ENCODE measurements at regions not wholly inside any gene's neighbourhood (a gene's known extent, or its start where the extent isn't known, plus 50 kb on each side); places are given as distances from the start of the nearest gene placed in this dataset.
"Not testable (repeated sequence)": the region's sequence is repeated elsewhere in the genome, so short reads cannot be mapped to it uniquely, and the experiment has no call there.

DNA sequence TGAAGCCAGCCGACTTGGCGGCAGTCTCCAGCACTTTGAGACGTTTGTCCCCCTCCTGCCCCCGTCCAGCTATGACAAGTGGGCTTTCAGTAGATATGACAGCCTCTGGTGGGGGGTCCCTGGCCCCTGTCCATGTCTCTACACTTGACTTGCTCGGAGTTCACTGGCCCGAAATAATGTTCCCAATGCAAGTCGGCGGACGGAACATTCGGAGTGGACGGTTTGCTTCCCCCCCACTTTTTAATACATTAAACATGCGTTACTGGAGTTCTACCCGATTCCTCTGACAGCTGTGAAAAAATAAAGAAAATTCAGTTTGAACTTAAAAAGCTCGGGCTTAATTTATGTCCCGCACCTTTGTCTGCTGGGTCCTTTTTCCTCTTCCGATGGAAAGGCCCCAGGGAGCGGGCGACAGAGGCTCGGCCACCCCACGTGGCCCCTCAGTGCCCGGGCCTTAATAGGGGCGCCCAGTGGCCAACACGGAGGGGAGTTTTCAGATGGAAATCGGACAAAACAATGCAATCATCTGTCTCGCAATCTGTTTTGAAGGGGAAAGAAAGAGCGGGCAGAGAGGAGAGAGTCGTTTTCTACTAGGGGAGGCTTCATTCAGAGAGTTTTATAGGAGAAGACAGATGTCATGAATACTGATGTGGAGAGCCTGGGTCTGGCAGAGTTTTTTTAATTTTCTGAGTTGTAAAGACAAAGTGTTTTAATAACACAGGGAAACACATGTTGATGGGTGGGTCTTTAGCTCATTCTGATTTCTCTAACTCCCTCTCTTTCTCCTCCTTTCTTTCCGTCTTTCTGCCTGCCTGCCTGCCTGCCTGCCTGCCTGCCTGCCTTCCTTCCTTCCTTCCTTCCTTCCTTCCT, 50.2 kb downstream of the SMIM38 start:
- DNase-seq = no peak

DNA sequence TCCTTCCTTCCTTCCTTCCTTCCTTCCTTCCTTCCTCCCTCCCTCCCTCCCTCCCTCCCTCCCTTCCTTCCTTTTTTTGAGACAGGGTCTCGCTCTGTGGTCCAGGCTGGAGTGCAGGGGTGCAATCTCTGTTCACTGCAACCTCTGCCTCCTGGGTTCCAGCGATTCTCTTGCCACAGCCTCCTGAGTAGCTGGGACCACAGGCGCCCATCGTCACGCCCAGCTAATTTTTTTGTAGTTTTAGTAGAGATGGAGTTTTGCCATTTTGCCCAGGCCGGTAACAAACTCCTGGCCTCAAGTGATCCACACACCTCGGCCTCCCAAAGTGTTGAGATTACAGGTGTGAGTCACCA, 50.9 kb downstream of the SMIM38 start:
- DNase-seq = not testable (repeated sequence)

DNA sequence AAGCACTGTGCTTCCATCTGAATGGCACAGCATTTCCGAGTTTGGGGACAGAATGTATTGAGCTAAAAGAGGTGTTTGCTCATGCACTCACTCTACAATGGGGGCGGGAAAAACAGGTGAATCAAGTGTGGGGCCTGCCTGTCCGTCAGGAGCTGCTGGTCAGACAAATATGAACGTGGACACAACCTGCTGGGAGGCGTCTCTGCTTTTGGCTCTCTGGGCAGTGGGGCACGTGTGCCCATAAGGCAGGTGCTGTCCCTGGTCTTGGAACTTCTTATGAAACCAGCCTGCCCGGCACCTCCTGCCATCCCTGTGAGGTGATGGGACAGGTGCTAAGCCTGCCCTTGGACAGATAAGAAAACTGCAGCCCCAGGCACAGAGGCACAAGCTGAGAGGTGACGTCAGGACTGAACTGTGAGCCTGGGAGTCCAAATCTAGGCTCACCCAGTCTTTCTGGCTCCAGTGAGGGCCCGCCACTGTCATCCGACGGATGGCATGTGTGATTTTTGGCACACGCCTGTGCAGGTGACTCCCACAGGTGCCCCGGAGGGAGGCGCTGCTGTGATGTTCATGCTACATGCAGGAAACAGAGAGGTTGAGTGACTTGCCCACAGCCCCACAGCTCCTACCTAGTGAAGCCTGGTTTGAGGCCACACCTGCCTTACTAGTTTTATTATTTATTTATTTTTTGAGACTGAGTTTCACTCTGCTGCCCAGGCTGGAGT, 51.6 kb downstream of the SMIM38 start:
- DNase-seq = no peak

DNA sequence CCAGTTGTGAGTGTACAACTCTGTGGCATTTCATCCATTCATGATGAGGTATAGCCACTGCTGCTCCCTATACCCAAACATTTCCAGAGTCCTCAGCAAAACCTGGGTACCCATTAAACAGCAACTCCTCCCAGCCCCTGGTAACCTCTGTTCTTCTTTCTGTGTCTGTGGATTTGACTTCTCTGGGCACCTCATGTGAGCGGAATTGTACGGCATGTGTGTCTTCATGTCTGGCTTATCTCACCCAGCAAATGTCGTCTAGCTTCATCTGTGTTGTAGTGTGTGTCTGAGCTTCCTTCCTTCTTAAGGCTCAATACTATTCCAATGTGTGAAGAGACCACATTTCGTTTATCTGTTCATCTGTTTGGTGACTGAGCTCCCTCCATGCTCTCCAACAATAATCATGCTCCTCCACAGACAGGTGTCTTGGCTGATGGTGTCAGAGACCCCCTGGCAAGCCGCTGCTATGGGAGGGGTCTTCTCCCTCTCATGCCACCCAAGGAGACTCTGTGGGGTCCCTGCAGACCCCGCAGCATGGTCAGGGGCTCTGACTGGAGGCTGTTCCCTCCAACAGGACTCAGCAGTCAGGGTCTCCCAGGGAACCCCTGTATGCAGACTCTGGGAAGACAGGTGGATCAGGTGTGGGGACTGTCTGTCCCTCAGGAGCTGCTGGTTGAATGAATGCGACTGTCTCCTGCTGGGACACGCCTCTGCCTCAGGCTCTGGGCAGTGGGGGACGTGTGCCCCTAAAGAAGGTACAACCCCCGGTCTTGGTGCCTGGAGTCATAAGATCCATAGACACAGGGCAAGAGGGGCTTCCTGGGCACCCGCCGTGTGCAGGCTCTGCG, 52.7 kb downstream of the SMIM38 start:
- DNase-seq = no peak

DNA sequence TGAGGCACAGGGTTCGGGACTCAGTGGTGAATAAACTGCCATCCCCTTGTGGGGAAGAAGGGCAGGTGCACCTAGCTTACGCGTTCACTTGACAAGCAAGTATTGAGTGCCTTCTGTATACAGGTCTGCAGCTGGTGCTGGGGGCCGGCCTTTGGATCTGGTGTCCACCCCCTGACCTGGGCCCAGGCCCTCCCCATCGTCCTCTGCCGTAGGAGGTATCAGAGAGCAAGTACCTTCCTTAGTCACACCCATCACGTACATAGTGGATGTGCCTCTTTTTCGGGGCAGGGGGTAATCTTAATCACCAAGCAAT, 53.3 kb downstream of the SMIM38 start:
- DNase-seq = no peak

DNA sequence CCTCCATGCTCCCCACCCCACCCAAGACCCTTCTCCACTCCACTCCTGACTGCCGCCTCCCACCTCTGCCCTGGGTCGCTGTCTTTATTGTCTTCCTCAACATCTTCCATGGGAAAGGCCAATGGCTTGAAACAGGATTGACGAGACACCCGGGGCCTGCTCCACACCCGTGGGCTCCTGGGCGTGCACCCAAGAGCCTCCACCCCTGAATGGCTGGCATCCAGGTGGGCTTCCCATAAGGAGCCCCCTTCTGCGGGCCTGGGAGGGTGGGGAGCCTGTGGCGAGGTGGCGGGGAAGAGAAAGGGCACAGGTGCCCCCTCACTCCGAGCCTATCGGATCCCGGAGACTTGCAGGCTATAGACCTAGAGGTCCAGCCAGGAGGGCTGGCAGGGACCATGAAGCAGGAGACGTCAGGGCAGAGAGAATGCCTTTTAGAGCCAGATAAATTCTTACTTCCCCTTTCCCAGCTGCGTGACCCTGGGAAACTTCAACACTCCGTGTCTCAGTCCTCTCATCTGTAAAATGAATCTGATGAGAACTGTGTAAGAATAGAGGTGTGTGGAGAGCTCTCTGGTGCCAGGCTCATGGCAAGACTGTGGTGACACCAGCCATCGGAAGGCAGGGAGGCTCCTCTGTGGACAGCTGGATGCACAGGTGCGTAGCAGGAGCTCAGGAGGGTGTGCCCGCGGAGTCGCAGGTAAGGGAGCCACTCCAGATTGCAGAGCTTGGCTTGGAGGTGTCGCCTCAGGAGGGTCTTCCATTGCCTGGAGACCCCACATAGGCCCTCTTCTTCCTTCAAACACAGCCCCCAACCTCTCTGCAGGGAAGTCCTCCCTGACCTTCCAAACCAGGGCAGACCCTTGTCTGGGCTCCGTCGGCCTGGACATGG, 53.9 kb downstream of the SMIM38 start:
- no peak for DNase-seq

DNA sequence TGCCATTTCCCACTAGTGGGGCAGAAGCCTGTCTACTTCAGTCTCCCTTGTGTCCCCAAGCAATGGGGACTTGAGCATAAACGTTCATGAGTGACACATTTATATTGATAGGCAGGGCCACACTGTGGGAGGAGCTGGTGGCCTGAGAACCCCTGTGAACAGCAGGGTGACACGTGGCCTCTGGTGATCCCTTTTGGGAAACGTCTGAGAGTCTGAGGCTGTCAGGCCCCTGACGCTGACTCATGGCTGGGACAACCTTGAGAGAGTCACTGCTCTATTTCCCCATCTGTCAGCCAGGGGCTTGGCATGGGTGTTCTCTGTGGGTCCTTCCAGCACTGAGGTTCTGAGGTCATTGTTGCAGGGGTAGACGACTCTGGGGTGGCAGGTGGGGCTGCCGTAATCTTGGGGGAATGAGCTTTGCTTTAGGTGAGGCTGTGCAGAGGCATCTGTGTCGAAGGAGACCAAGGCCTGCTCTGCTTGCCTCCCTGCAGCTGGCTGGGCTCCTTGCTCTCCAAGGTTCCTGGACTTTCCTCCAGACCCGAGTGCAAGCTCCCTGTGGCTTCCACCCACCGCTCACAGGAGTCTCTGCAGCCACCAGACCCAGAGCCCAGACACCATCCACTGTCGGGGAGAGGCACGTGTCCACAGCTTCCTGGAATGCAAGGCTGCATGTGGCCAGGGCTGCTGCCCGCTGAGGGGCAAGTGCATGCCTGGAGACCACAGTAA, 54.7 kb downstream of the SMIM38 start:
- no peak for DNase-seq

DNA sequence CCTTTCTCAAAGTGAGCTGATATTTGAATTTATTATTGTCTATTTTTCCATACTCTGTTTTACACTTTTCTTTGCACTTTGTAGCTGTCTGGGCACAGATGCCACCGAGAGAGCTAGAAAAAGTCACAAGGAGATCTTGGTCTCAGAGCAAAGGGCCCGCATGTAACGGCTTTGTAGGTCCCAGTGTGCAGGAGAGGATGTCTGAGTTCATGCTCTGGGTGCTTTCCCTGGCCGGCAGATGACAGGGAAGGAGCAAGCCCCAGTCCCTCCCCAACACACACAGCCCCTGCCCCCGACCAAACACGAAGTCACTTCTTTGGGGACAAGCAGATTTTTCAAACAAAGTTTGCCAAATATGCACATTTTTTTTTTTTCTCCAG, 55.8 kb downstream of the SMIM38 start:
- no peak for DNase-seq

DNA sequence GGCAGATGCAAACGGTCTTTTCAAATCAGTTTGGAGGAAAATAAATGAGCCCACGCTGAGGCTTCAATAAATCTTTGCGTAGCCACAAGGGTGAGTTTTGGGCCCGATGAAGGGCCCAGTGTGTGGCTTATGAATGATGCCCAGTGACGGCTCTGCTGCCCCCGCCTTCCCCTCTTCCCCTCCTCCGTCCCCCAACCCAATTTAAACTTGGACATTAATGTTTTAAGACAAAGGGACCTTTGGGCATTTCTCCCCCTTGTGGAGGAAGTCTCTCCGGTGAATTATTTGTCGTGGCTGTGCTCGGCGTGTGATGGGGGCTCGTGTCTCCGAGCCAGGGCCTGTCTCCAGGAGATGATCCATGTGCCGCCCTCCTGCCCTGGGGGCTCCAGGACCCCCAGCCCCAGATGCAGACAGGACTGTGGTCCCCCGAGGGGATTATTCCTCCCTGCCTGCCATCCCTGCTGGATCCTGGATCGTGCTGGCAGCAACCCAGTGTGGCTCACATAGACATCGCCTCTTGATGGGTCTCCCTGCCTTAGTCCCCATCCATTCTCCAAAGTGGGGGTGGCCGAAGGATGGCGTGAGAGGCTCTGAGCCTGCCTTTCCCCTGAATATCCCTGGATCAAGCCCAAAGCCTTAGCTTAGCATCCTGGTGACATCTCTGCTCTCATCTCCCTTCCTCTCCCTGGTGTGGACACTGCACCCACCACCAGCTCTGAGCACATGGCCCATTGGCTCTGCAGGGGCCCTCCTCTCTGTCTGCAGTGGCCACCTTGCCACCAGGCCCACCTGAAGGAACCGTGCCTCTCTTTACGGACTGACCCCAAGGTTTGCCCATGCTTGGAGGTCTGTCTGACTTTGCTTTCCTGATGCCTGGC, 56.4 kb downstream of the SMIM38 start:
- no peak for DNase-seq

DNA sequence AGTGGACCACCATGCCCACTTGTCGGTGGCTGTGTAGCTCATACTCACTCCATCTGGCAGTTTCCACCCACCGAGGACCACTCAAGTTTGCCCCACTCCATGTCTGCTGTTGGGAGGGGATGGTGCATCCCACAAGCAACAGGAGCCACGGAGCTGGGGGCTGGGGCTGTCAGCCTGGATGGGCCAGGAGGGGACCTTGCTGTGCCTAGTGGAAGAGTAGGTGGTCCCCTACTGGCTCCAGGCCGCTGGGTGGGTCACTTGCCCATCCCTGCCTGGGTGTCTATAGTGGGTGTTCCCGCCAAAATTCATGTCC, 57.0 kb downstream of the SMIM38 start:
- DNase-seq = no peak

DNA sequence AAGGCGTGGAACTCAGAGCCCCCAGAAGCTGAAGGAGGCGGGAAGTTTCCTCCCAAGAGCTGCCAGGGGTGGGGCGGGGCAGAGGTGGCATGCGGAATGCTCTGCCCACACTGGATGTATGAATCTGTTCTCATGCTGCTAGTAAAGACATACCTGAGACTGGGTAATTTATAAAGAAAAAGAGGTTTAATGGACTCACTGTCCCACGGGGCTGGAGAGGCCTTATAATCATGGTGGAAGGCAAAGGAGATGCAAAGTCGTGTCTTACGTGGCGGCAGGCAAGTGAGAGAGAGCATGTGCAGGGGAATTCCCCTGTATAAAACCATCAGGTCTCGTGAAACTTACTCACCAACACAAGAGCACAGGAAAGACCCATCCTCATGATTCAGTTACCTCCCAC, 57.6 kb downstream of the SMIM38 start:
- DNase-seq = no peak

DNA sequence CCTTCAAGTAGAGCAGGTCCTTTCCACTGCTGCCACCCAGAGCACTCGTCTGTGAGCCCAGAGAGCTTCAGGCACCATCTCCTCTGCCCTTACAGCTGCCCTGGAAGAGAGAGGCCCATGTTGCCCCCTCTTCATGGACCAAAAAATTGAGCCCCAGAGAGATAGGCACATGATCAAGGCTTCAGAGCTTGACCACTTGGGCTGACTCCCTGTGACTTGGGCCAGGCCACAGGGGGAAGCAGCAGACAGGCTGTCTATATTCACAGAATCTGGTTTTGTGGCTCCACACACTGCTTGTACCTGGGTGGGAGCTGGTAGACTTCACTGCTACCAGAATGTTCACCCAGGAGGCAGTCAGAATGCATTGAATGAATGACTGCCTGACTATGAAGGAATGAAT, 58.2 kb downstream of the SMIM38 start:
- DNase-seq = no peak

DNA sequence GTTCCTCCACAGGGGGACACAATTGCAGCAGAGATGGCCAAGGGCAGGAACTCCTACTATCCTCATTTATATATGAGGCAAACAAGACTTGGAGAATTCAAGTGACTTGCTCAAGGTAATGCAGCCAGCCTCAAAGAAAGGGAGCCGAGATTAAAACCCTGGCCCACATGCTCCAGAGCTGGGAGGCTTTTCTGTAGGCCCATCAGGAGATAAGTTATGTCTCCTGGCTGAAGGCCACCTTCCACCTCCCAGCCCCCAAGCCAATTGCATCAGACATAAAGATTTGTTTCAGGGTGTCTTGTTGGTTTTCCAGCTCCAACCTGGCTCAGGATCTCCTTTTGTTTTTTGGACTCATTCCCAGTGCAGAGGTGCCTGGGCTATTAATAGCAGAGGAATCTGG, 59.5 kb downstream of the SMIM38 start:
- DNase-seq = no peak

DNA sequence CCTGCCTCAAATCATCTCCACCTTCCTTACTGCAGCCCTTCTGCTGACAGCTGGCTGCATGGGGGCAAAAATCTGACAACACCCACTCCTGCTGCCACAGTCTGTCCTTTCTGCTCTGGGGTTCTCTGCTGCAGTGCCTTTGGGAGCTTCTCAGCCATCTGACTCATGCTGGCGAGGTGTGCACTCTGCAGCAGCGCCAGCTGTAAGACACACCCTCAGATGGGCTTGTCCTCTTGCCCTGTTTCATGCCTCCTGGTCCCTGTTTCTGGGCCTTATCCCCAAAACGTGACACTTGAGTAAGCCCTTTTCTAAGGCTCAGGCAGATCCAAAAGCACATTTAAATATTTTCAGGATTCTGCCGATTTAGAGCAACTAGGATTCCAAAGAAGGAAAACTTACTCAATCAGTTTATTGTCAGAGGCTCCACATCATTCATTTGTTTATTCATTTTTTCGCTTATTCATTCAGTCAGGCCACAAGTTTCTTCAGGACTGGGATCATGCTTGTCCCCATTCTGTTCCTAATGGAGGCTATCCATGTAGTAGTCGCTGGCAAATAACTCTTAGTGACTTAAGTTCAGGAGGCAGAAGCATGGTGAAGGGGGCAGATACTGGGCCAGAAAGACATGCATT, 60.2 kb downstream of the SMIM38 start:
- DNase-seq = no peak

DNA sequence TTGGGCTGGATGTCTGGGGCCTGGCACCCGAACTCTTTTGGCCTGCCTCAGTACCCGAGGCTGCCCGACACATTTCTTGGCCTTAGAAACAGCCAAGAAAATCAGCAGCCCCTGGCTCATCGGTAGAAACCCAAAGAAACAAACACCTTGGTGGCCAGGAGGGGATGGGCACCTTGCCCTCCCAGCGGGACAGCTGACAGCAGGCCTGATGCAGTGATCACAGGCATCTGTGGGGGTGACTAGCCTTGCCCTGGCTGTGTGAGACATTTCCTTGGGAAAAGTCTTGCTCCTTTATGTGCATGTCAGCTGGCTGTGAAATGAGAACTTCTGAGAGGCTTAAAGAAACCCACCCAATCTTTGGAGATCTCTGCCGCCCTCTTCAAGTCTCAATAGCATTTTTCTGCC, 60.9 kb downstream of the SMIM38 start:
- no peak for DNase-seq

DNA sequence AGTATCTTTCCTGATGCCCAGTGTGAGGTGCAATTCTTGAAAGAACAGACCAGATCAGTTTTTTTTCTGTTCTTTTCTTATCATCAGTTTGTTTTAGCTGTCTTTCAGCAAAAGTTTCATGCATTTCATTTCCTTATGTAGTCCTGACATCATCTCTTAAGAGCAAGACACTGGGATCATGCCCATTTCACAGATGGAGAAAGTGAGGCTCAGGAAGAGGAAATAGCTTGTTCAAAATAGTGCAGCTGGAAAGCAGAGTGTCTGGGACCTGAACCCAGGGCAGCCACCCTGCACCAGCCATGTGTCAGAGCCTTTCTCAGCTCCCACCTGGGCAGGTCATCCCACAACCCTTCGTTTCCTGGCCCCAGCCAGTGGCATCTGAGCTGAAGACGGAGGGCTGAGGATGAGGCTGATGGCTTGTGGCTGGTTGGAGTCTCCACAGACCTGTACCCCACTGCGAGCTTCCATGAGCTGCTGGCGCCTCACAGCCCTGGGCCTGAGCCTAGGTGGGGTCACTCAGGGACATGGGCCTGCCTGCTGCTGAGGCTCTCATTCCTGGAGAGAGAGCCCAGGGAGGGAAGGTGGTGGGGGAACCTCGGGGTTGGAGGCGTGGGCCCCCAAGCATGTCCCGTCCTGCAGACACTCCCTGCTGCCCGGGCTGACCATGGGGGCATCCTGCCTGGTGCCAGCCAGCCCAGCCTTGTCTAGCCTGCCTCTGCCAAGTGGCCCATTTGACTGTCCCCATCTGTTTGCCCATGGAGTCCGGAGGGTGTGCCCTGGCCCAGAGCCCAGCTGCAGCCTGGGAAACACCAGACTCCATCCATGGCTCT, 61.8 kb downstream of the SMIM38 start:
- DNase-seq = no peak

DNA sequence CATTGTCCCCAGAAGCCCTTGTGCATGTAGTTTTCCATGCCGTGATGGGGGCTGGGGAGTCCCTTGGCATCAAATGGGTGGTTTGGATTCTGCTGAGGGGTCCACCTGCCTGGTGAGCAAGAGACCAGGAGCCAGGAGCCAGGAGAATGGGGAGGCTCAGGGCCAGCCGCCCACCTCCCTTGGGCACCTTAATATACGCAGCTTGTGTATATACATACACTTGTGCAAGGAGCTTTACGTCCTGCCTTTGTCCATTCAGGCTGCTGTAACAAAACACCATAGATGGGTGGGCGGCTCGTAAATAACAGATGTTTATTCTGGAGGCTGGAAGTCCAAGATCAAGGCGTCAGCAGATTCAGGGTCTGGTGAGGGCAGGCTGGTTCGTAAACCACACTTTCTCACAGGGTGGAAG, 62.5 kb downstream of the SMIM38 start:
- DNase-seq = no peak

DNA sequence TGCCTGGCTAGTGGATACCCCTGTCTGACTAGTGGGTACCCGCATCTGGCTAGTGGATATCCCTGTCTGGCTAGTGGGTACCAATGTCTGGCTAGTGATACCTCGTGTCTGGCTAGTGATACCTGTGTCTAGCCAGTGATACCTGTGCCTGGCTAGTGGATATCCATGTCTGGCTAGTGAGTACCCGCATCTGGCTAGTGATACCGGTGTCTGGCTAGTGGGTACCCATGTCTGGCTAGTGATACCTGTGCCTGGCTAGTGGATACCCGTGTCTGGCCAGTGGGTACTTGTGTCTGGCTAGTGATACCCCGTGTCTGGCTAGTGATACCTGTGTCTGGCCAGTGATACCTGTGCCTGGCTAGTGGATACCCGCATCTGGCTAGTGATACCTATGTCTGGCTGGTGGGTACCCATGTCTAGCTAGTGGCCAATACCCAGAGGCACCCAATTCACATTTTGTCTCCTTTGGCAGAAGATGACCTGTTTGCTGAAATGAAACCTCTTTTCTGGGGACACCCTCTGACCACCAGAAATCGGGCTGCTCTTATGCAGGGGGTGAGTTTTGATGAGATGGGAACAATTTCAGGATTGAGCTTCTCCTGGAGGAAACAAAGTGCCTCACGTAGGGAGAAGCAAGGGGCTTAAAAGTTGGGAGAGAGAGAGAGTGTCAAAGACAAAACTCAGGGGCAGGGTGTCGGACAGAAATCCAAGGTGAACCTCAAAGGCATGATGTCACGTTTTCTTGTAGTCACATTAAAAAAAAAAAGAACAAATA, 63.4 kb downstream of the SMIM38 start:
- no peak for DNase-seq

DNA sequence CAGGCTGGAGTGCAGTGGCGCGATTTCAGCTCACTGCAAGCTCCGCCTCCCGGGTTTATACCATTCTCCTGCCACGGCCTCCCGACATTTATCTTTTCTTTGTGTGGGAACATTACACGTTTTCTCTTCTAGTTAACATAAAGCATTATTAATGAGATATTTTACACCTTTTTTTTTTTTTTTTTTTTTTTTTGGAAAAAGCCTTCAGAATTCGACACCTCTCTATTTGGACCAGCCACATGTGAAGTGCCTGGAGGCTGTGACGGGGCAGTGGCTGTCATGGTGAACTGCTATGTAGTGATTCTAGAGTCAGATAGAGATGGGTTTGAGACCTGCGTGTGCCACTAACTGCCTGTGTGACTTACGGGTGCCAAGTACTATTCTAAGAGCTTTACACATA, 64.3 kb downstream of the SMIM38 start:
- peak; percentile 52 for DNase-seq

Measured in NCI-H2227 treated with DMSO at 0.1 percent for 48 hours (cell line).